ENCODE measurements at regions not wholly inside any gene's neighbourhood (a gene's known extent, or its start where the extent isn't known, plus 50 kb on each side); places are given as distances from the start of the nearest gene placed in this dataset.

GRCh38 chr1:114278911-114279310, 125.2 kb upstream of the SYT6 start:
- no peak for TF ChIP-seq CTCF (conservative IDR thresholded peaks at IDR 0.05)
- no peak overlapping the region for H3K18ac ChIP-seq (ENCODE audit: insufficient read length, low read depth, low read length)
- H3K23me2 ChIP-seq (ENCODE audit: insufficient read length, low read depth, low read length, poor library complexity, severe bottlenecking), result no peaks in the 10 kb centered on the region
- no peak for DNase-seq
- no peaks in the 10 kb centered on the region for H4K20me1 ChIP-seq (ENCODE audit: control insufficient read depth, insufficient read depth, insufficient read length)
- no peaks in the 10 kb centered on the region for H3K4me1 ChIP-seq (ENCODE audit: insufficient read depth, low read length)
- no peak overlapping the region for H2BK5ac ChIP-seq (ENCODE audit: insufficient read length, low read length)
- Mint-ChIP-seq H3K36me3 (ENCODE audit: insufficient read depth in 1 of 3, low read depth in 3 of 3) (no peaks in the 10 kb centered on the region), H3K27ac (no peak overlapping the region), H3K9me3 (no peaks in the 10 kb centered on the region), H3K4me3 (no peak overlapping the region), H3K27me3 (ENCODE audit: low read depth) (peaks cover 12% of the 10 kb centered on the region), H3K4me1 (peaks cover 0 to 2% of the 10 kb centered on the region in 2 experiments; a peak in 2 of 4 replicates)
- no peak overlapping the region for H2BK120ac ChIP-seq (ENCODE audit: low read depth, low read length, poor library complexity, severe bottlenecking)
- no peaks in the 10 kb centered on the region for H3K27me3 ChIP-seq (ENCODE audit: insufficient read depth, low read length)
- no peaks in the 10 kb centered on the region for H3K79me1 ChIP-seq (ENCODE audit: insufficient read depth, low read depth, low read length, poor library complexity, severe bottlenecking)
- H3K23ac ChIP-seq (ENCODE audit: insufficient read length, low read depth, low read length), result no peak overlapping the region
- no peak overlapping the region for H3K56ac ChIP-seq (ENCODE audit: insufficient read length, low read depth, low read length)
- no peak overlapping the region for H2AFZ ChIP-seq (ENCODE audit: low read length)
- no peak overlapping the region for H3K4ac ChIP-seq (ENCODE audit: low read depth, low read length)
- no peak overlapping the region for H3K14ac ChIP-seq (ENCODE audit: insufficient read depth, low read length)
- no peaks in the 10 kb centered on the region for H3K79me2 ChIP-seq (ENCODE audit: insufficient read depth, low read length)
- no peak overlapping the region for H3K27ac ChIP-seq (ENCODE audit: insufficient read length, low read depth, low read length)
- no peaks in the 10 kb centered on the region for H3K9me3 ChIP-seq (ENCODE audit: control insufficient read depth, low read depth, low read length)
- H2BK15ac ChIP-seq (ENCODE audit: low read depth, low read length), result no peak overlapping the region
- no peak overlapping the region for H4K91ac ChIP-seq (ENCODE audit: insufficient read length, low read depth, low read length)
- WGBS (ENCODE audit: extremely low coverage, insufficient read length, low lambda C conversion rate), result no CpG with 5 or more reads among the region's 3 CpGs
- no peak overlapping the region for H2BK20ac ChIP-seq (ENCODE audit: low read depth, low read length, poor library complexity, severe bottlenecking)
- no peak overlapping the region for H2BK12ac ChIP-seq (ENCODE audit: insufficient read length, low read depth, low read length)
- no peak overlapping the region for H2AK5ac ChIP-seq (ENCODE audit: insufficient read length, low read length)
- no peak overlapping the region for H4K8ac ChIP-seq (replicated peaks; ENCODE audit: insufficient read length, low read depth, low read length)
- H3K4me2 ChIP-seq (ENCODE audit: insufficient read depth, insufficient read length, low read length), result no peak overlapping the region
- H4K5ac ChIP-seq (ENCODE audit: insufficient read length, low read depth, low read length), result no peak overlapping the region
- no peak overlapping the region for H3T11ph ChIP-seq (ENCODE audit: low read length)
- no peak overlapping the region for H3K9ac ChIP-seq (ENCODE audit: extremely low read depth, insufficient read length, low read length)
